H54 (cell line): ENCODE measurements at regions not wholly inside any gene's neighbourhood (a gene's known extent, or its start where the extent isn't known, plus 50 kb on each side); places are given as distances from the start of the nearest gene placed in this dataset.

ENCODE experiments used
- DNase-seq: peaks from one replicate; pipeline ENCODE4 v3.0.0; 2011; ENCODE audit warnings: low spot score, mixed read lengths; ENCODE audit not compliant: insufficient read length
- FAIRE-seq: peaks from 3 replicates; lab custom pipeline; 2011; peaks lifted over from hg19 to GRCh38; lab: Jason Lieb, UNC
- POLR2A ChIP-seq: IDR thresholded peaks from 2 replicates; pipeline ENCODE4 v1.6.1; 2011; ENCODE audit warnings: low read depth, mild to moderate bottlenecking, low read length

GRCh38 chr4:110737931-110738330, 115.1 kb upstream of the PITX2 start:
- TF ChIP-seq POLR2A = no peak
- FAIRE-seq = no peak
- DNase-seq = no peak

- DNase-seq (no peak), FAIRE-seq (no peak)
- TF ChIP-seq POLR2A = no peak
Measured at GRCh38 chr4:110742143-110742542, 119.3 kb upstream of the PITX2 start.

- no peak for TF ChIP-seq POLR2A
Measured at GRCh38 chr4:110748071-110748470, 125.2 kb upstream of the PITX2 start.

GRCh38 chr4:110751183-110751582, 128.3 kb upstream of the PITX2 start:
- FAIRE-seq (no peak), DNase-seq (no peak)
- TF ChIP-seq POLR2A = no peak

More at GRCh38 chr4:110748071-110748470, 125.2 kb upstream of the PITX2 start:
- DNase-seq (no peak), FAIRE-seq (no peak)

GRCh38 chr4:110751986-110752385, 129.1 kb upstream of the PITX2 start:
- FAIRE-seq (no peak), DNase-seq (no peak)
- no peak for TF ChIP-seq POLR2A

- no peak for DNase-seq
- no peak for FAIRE-seq
- TF ChIP-seq POLR2A = no peak
Measured at GRCh38 chr4:110753466-110753865, 130.6 kb upstream of the PITX2 start.

- TF ChIP-seq POLR2A = no peak
- DNase-seq (no peak), FAIRE-seq (no peak)
Measured at GRCh38 chr4:110754716-110755115, 131.8 kb upstream of the PITX2 start.

GRCh38 chr4:110769578-110769977, 146.7 kb upstream of the PITX2 start:
- DNase-seq (no peak), FAIRE-seq (no peak)
- TF ChIP-seq POLR2A = no peak

- DNase-seq = no peak
- no peak for TF ChIP-seq POLR2A
- no peak for FAIRE-seq
Measured at GRCh38 chr4:110770353-110770752, 147.5 kb upstream of the PITX2 start.

- FAIRE-seq (no peak), DNase-seq (no peak)
- TF ChIP-seq POLR2A = no peak
Measured at GRCh38 chr4:110778521-110778920, 155.6 kb upstream of the PITX2 start.

- TF ChIP-seq POLR2A = no peak
- no peak for DNase-seq
- FAIRE-seq = no peak
Measured at GRCh38 chr4:110780538-110780937, 157.7 kb upstream of the PITX2 start.

GRCh38 chr4:110781944-110782343, 159.1 kb upstream of the PITX2 start:
- FAIRE-seq (no peak), DNase-seq (no peak)
- no peak for TF ChIP-seq POLR2A

- DNase-seq (no peak), FAIRE-seq (no peak)
- TF ChIP-seq POLR2A = no peak
Measured at GRCh38 chr4:110787109-110787508, 164.2 kb upstream of the PITX2 start.

GRCh38 chr4:110787707-110788106, 164.8 kb upstream of the PITX2 start:
- TF ChIP-seq POLR2A = no peak
- DNase-seq = no peak
- no peak for FAIRE-seq

GRCh38 chr4:110788302-110788701, 165.4 kb upstream of the PITX2 start:
- no peak for TF ChIP-seq POLR2A
- FAIRE-seq (no peak), DNase-seq (no peak)

- DNase-seq (no peak), FAIRE-seq (no peak)
- no peak for TF ChIP-seq POLR2A
Measured at GRCh38 chr4:110792036-110792435, 169.2 kb upstream of the PITX2 start.
